ENCODE measurements at regions not wholly inside any gene's neighbourhood (a gene's known extent, or its start where the extent isn't known, plus 50 kb on each side); places are given as distances from the start of the nearest gene placed in this dataset.

DNA sequence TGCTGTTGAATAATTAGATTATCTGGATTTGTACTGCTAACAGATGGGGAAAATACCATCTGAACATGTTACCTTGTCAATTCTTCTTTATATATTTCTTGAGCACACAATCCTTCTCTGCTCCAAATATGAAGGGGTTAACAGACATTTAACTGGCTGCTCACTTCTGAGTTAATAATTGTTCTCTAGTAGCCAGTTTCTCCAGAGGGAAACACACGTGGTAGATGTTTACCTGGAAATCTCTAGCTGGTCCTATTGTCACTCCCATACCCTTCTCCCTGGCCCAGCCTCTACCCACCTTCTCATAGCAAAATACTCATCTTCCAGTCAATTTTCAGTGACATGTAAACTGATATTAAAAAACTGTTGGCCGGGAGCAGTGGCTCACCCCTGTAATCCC is 101.5 kb upstream of the ZNF462 start:
- TF ChIP-seq, protein P1, sequence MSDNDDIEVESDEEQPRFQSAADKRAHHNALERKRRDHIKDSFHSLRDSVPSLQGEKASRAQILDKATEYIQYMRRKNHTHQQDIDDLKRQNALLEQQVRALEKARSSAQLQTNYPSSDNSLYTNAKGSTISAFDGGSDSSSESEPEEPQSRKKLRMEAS (IDR thresholded peaks at IDR 0.05) = no peak
- no peak for TF ChIP-seq KDM5A (IDR thresholded peaks at IDR 0.05; ENCODE audit: low read length)
- no peak overlapping the region for H3K27ac ChIP-seq (ENCODE audit: low read depth, low read length)
- 67% methylated on average over 2 of the region's 2 CpGs; no CpG with 5 or more reads in 1 of the 2 experiments for WGBS, 2 experiments (ENCODE audit: extremely low coverage in 1 of 2, insufficient coverage in 1 of 2, insufficient read length in 1 of 2, insufficient replicate concordance in 2 of 2, low coverage in 1 of 2, low lambda C conversion rate in 2 of 2, missing lambda C conversion rate in 1 of 2)
- H3K56ac ChIP-seq (replicated peaks; ENCODE audit: insufficient read length, low read depth, low read length) = no peak overlapping the region
- H4K8ac ChIP-seq (ENCODE audit: extremely low read depth, insufficient read depth, low read length) = no peak overlapping the region
- no peaks in the 10 kb centered on the region for H3K79me1 ChIP-seq (ENCODE audit: low read depth, low read length)
- ChIA-PET CTCF (ENCODE audit: partially characterized antibody) (interaction anchor here (0.7 kb wide), 1 partner anchor 15 kb away, joined by 3 read pairs; no protein-coding TSS in a partner anchor), POLR2A (ENCODE audit: partially characterized antibody) (no interaction called here)
- FAIRE-seq (no peak), DNase-seq (ENCODE audit: low read depth in 1 of 2, low spot score in 2 of 2) (no peak)
- no peak overlapping the region for H2AK5ac ChIP-seq (ENCODE audit: low read depth, low read length)
- no peak overlapping the region for H3K9ac ChIP-seq (replicated peaks in 1 of 4; ENCODE audit: extremely low read depth in 1 of 4, low read depth in 3 of 4, low read length in 3 of 4)
- no peak overlapping the region for H3K18ac ChIP-seq (ENCODE audit: extremely low read depth, low read length)
- no peak overlapping the region for H2BK5ac ChIP-seq (ENCODE audit: low read depth, low read length)
- no peak overlapping the region for H4K91ac ChIP-seq (replicated peaks; ENCODE audit: insufficient read length, low read length)
- H3K4me2 ChIP-seq (ENCODE audit: insufficient read depth in 1 of 2, low read depth in 2 of 2, low read length in 2 of 2) = no peak overlapping the region
- no peak overlapping the region for H3K4me3 ChIP-seq (ENCODE audit: extremely low read depth in 1 of 4, insufficient read depth in 2 of 4, low read depth in 3 of 4, low read length in 4 of 4)
- H3K36me3 ChIP-seq (ENCODE audit: control insufficient read depth in 2 of 4, insufficient read depth in 4 of 4, low read length in 3 of 4) = no peaks in the 10 kb centered on the region
- no peak overlapping the region for H2BK20ac ChIP-seq (ENCODE audit: low read length)
- H2BK120ac ChIP-seq (replicated peaks; ENCODE audit: low read depth, low read length) = peak overlapping the region; percentile 64
- no peaks in the 10 kb centered on the region for H4K20me1 ChIP-seq (replicated peaks in 1 of 2; ENCODE audit: control insufficient read depth in 1 of 2, insufficient read depth in 2 of 2, low read length in 2 of 2)
- H3K23ac ChIP-seq (ENCODE audit: insufficient read length) = no peak overlapping the region
- H4K5ac ChIP-seq (ENCODE audit: insufficient read length, low read depth, low read length) = no peak overlapping the region
- no peak overlapping the region for H2BK15ac ChIP-seq (ENCODE audit: low read length)
- no peaks in the 10 kb centered on the region for H3K79me2 ChIP-seq (ENCODE audit: control insufficient read depth in 1 of 2, insufficient read depth in 2 of 2, low read length in 2 of 2)
- H3K9me3 ChIP-seq (ENCODE audit: insufficient read depth in 2 of 2, low read depth in 1 of 2, low read length in 1 of 2) = no peaks in the 10 kb centered on the region
- no peaks in the 10 kb centered on the region for H3K23me2 ChIP-seq (ENCODE audit: low read depth, low read length)
- no peaks in the 10 kb centered on the region for H3K27me3 ChIP-seq (replicated peaks in 1 of 4; ENCODE audit: control insufficient read depth in 3 of 4, extremely low read depth in 1 of 4, insufficient read depth in 3 of 4, low read length in 3 of 4)
- peaks cover 0 to 8% (median 2%) of the 10 kb centered on the region in 4 experiments; a peak in 2 of 7 replicates for H3K4me1 ChIP-seq (replicated peaks in 1 of 4; ENCODE audit: control insufficient read depth in 3 of 4, insufficient read depth in 4 of 4, low read length in 3 of 4)
- no peak overlapping the region for H3K14ac ChIP-seq (ENCODE audit: insufficient read length)
- no peak overlapping the region for H2AFZ ChIP-seq (ENCODE audit: low read length)
- H2BK12ac ChIP-seq (ENCODE audit: low read depth, low read length) = no peak overlapping the region
- H3K4ac ChIP-seq (replicated peaks; ENCODE audit: insufficient read length, low read depth, low read length) = no peak overlapping the region

All from H1 (cell line).